Hematopoietic multipotent progenitor cell treated with erythropoietin and hydrocortisone succinate and interleukin-3 and kit ligand, for 17 days (in vitro differentiated cells): ENCODE measurements at regions not wholly inside any gene's neighbourhood (a gene's known extent, or its start where the extent isn't known, plus 50 kb on each side); places are given as distances from the start of the nearest gene placed in this dataset.

Source experiments
- DNase-seq: peaks from one replicate; pipeline ENCODE4 v3.0.0-alpha.2; 2015; ENCODE audit warnings: low spot score

DNA sequence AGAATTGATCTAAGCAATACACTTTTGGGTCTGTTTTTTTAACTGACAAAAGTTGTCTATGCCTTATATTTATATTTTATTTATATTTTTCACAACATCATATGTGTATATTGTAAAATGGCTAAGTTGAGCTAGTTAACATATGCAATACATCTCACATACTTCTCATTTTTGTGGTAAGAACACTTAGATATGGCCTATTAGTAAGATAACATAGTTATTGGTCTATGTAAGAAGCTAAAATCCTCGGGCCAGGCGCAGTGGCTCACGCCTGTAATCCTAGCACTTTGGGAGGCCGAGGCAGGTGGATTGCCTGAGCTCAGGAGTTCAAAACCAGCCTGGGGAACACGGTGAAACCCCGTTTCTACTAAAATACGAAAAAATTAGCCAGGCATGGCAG, 275.6 kb upstream of the ID2 start:
- DNase-seq: no peak

DNA sequence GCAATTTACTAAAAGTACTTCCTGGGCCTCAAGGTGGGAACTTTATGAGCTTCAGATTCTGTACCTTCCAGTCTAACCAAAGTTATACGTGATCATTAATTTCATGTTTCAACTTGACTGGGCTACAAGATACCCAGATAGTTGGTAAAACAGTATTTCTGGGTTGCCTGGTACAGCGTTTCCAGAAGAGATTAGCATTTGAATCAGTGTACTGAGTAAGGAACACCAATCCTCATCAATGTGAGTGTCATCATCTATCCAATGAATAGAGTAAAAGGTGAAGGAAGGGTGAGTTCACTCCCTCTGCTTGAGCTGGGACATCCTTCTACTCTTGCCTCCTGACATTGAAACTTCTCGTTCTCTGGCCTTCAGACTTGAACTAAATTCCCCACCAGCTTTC, 274.5 kb upstream of the ID2 start:
- no peak for DNase-seq

DNA sequence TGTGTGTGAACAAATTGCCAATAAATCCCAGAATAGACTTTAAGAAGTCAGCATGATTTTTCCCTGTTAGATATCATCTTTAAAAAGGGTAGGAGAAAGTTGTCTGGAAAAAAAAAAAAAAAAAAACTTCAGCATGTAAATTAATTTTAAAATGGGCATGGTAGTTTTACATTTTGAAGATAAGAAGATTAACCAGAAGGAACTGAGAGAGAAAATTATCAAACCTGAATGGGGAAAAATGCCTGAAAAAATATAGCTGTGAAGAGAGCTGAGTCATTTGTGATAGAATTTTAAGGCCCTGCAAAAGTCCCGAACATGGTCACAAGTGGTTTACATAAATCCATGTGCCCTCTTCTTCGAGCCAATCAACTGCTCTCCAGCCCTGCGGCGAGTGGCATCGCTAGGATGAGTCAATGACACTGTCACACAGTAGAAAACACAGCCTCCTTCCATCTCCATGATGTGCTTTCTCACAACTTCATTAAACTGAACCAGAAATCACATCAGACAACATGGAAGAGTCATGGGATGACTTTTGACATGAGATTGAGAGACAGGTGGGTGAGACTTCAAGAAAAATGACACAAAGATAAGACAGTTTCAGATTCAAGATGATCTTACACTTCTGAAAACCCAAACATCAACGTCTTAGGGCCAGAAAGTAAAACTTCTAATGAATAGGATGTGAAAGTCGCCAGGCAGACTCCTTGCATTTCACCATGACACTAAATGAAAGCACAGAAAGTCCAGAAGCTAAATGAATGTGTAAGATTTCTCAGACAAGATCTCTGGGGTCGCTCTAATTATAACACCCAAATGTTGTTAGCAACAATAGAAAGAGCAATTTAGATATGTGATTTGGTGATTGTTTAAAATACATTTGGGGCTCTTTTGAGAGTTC, 273.0 kb upstream of the ID2 start:
- no peak for DNase-seq

DNA sequence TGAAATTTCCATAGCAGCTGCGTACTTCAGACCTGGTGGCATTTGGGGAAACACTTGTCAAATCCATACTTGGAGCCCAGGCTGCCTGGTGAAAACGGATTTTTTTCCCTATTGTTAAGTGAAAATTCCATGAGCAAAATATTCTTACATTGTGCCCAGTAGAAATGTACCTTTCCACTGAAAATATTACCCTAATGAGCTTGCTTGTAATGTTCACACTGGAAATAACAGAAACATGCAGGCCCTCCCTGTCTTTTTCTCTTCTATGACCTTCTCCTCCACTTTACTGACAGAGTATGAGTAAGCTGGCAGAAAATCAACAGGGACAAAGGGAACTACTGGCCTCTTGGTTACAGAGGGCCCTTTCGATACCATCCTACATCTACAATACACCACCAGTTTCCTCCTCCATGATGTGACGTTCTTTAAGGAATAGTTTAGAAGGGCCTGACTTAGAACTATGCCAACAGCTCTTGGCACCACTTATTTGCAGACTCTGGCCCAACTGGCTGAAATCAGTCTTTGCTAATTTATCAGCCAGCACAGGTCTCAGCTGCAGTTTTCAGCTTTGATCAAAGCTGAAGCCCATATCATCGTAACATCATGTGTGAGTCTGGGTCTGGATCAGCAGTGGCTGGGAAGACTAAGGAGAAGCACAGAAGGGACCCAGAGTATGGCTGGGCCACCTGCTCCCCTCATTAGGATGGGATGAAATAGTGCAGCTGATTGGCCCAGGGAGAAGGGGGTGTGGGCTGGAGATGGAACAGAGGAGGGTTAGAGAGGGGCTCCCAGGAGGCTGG, 272.2 kb upstream of the ID2 start:
- no peak for DNase-seq

DNA sequence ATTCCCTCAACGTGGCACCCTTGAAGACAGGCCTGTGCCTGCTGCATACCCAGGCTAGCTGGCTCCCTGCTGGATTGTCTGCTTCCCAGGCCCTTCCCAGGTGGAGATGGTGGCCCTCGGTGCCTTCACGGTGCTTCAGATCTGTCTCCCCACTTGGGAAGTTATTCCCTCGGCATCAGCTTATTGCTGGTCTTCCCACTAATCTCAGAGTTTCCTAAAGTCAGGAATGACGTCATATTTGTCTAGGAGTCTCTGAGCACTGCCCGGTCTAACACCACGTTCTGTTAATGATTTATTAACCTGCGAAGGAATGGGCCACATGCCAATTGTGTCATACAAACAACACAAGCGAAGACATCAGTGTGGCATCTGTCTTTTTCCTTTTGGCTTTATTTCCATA, 269.8 kb upstream of the ID2 start:
- no peak for DNase-seq

DNA sequence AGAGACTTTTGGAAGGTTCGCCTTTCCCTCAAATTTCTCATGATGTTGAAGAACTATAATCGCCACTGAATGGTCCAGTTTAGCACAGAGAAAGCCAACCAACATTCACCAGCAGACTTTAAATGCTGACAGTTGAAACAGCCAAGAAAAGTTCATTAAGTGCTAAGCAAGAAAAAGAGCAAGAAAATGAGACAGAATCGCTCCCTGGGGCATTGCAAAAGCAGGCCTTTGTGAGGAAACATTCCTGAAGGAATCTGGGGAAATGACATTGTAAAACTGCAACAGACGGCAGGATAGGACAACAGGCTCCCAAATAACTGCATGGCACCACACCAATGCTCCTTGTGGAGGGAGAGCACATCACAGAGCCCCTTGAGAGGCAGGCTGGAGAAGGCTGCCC, 269.3 kb upstream of the ID2 start:
- DNase-seq: no peak

DNA sequence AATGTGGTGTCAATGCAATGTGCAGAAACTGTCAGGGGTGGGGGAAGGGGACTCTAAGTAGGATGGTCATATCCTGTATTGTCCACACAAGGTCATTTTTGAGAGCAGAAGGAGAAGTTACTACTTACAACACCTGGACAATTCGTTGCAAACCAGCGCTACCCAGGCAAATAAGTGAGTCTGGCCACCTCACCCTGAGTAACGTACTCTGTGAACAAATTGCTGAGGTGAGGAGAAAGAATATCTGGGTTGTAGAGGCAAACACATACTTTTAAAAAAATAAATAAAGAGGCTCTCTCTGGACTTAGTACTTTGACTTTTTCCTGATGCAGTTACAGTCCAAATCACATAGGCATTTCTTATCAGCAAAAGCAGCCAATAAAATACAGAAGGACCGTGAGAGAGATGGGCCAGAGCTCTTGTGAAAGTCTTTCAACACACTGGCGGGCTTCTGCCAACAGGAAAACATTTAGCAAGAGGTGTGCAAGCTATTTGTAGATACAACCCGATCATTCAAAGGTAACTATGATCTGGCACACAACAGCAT, 268.2 kb upstream of the ID2 start:
- DNase-seq: no peak

DNA sequence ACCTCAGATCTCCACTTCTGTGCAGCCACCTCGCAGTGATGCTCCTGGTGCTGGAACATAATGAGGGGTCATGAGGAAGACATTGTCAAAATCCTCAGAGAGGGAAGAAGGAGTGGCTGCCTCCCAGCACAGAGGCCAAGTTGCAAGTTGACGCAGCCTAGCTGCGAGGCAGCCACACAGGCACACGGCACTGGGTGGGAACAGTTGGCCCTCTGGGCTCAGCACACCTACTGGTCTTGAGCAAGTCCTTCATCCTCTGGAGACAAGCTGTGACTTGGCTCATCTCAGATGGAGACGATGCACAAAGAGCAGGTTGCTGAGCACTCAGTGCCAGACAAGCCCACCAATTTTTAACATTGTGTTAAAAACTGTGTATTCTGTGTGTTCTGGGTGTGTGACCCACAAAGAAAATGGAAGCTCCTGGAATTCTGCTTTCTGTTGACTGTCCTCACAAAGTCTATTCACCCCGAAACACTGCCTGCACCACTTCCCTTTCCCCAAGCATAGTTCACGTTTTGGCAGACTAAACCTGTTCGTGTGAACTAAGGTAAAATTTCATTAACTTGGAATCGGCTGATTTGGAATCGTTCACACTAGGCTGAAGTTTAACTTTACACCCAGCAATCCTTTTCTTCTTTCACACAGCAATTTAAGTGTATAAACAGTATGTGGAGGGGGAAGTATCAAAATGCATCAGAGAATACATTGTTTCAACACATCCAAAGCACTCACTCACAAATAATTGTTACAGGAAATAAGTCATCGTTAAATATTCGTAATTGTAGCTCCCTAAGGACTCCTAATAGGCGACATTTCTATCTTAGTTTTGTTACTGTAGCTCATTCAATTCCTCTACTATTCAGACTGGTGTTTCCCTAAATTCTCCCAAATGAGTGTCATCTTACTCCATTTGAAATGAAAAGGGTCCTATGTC, 266.6 kb upstream of the ID2 start:
- DNase-seq: no peak

DNA sequence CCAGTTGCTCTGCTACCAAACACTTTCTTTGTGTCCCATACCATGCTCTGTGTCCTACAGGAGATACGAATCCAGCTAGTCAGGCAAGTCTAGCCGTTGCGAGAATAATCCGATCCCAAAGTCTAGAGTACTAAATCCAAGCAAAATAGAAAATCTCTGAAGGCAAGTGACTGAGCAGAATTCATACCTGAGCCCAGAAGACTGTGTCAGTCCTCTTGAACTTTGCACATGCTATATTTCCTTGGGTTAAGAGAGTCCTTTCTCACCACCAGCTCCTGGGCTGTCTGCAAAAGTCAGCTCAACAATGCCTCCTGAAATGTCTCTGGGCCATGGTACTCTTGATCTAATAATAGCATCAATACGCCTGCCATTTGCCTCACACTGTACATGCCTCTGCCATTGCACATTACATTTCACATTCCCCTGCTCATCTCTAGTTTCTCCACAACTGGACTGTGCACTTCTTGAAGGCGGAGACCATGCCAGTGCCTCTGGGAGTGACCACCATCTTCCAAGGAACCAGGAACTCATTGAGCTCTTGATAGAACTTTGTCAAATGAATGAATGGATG, 265.8 kb upstream of the ID2 start:
- no peak for DNase-seq

DNA sequence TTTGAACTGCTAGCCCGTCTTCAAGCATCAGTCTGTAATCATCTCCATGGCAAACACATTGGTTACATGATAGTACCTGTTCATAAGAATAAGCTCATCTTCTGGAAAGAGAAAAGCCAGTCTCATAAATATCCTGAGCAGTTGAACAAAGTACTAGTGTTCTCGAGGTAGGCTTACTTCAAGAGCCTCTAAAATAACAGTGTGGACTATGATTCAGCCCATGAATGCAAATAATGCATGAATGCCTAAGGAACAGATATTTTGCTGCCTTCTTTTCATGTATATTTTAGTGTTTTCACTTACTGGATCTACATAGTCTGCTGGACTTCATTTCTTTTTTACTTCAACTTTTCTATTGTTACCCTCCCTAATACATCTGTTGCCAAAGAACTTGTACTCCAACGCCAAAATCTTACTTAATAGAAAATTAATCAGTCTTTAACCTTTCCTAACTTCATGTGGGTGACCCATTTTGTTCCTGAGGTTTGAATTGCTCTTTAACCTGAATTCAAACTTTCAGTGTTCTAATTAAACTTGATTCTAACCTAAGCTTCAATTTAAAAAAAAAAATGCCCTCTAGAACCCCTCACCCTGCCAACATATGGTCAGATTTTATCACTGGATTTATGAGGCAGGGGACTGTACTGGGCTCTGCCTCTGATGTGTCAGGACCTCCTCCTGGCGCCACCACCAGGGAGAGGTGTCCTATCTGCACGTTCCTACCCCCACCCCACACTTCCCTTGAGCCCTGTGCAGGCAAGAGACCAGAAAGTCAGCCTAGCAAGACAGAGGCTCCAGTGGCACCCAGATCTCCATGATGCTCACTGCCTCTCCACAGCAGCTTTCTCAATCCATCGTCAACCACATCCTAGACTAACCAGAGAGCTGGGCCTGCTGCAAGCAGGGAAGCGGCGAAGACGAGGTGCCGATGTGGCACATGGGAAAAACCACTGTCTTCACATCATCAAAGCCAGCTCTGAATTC, 264.7 kb upstream of the ID2 start:
- no peak for DNase-seq

DNA sequence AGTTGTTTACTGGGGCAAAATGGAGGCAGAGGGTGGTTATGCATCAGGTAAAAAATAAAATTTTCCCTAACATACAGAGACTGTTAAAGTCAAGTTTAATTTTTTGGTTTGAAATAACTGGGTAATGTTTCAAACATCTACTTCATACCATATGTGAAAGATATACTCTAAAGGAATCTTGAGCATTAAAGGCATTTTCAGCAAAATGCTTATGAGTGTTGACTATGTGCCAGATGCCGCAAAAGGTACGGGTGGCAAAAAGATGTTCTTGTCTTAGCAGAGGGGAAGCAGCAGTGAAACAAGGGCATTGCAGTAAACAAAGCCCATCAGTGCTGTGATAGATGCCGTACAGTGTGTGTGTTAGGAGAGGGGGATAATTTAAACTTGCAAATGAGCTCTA, 263.1 kb upstream of the ID2 start:
- no peak for DNase-seq

DNA sequence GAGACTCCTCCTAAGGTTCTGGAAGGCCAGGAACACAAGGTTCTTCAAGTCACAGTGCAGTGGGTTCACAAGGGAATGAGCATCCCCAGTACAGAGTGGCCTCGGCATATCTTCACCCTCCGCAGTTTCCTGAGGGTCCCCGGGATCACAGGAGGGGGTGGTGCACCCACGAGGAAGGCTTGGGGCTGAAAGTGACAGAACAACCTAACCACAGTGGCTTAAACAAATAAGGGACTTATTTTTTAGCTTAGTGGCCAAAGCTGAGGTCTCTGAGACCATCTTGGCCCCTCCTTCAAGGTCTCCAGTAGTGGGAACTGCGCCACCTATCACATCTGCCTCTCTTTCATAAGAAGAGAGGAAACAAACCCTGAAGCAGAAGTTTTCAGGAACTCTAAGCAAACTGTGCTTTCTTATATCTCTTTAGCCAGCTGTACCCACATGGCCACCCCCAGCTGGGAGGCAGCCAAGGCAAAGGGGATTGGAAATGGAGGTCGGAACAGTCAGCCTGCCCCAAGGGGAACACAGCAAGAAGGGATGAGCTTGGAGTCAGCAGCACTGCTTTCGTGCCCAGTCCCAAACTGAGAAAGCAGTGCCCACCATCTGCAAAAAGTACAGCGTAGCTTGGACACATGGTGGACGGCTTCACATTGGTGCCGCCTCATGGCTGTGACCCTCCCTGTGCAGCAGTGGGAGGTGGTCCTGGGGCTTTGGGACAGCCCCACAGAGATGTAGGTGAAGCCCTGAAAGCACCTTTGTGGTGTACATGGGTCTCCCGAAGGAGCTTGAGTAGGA, 260.0 kb upstream of the ID2 start:
- DNase-seq: no peak

DNA sequence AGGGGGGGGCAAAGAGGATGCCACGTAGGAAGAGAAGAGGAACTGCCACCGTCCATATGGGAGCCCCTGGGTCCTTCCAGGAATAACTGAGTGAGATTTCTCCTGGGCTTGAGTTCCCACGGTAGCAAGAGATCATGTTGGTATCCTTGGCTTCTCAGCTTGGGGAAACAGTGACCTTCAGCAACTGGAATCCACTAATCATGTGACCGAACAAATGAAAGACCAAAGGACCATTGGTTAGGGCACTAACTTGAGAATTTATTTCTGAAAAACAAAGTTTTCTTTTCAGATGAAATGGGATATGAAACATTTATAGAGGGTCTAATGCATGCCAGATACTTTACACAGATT, 259.4 kb upstream of the ID2 start:
- no peak for DNase-seq

DNA sequence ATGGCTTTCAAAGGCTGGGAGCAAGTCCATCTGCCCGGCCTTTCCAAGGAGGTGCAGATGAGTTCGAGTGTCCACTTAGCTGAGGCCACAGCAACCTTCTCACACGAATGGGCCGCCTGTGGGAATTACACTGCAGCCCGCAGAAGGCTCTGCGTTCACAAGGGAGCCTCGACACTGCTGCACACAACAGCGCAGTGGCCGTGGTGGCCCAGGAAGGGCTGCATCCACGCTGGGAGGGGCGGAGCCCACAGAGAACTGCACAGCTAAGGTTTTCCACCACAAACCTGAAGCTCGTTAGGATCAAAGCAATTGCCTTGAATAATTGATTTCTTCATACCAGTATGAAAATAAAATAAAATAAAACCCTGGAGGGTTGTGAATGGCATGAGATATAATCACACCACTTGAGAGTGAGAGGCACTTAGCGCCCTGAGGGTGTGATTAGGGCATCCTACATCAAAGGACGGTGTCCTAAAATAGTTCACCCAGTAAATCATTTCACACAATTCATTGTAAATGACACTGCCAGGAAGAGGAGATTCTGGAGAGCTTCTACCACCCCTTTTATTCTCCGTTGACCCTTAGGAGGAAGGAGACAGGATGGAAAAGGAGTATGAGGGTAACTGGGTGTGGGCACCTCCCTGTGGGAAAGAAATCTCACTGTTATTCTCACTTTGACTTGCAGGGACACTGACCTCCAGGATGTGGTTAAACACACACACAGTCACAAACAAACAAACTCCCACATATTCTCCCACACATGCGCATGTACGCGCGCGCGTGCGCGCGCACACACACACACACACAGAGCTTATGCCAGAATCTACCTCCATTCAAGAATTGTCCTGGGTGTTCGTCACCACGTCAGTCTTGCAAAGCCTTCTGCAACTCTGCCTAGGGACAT, 256.6 kb upstream of the ID2 start:
- no peak for DNase-seq

DNA sequence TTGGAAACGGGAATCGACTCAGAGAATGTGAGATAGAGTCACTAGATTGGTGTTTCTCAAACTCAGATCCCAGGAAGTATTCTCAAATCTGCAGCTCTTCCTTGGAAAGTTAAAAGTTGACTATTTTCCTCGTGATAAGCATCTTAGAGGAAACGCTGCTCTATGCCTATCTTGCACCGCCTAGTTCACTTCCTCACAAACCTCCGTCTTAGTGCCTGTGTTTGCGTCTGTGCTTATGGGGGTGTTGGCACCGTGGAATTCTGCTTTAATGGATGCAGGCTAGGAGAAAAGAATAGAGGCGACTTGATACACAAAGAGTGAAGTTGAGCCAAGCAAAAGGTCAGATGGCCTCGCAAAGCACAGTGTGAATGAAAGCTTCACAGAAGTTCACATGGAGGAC, 255.3 kb upstream of the ID2 start:
- DNase-seq: no peak

DNA sequence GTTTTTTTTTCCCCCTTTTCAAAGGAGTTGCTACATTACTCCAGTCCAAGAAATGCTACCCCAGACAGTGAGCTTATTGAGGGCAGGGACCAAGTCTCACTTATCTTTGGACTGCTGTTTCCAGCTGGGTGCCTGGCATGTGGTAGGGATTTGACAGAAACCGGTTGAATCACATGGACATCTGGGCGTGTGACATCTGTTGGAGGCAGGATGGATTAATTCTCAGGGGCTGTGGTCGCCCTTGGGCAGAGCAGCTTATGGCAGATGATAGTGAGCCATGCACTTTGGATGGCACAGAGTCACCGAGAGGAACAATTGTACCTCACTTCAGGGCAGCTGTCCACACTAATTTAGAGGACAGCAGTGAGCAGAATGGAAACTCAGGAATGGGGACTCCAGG, 254.6 kb upstream of the ID2 start:
- DNase-seq: no peak

DNA sequence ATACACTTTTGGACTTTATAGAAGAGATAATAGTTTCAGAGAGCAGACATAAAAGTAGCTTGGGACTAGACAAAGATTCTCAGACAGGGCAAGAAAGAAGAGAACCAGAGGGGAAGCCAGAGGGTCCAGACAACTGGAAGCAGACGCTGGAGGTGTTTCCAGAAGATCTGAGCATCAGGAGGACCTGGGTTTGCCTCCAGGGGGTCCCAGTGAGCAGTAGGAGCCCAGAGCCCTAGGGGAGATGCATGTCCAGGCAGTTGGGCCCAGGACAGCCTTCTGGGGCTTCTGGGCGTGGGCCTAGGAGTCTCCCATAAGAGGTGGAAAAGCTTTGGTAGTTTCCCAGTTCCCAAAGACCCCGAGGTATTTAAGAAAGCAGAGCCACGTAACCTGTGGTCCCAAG, 251.2 kb upstream of the ID2 start:
- no peak for DNase-seq

DNA sequence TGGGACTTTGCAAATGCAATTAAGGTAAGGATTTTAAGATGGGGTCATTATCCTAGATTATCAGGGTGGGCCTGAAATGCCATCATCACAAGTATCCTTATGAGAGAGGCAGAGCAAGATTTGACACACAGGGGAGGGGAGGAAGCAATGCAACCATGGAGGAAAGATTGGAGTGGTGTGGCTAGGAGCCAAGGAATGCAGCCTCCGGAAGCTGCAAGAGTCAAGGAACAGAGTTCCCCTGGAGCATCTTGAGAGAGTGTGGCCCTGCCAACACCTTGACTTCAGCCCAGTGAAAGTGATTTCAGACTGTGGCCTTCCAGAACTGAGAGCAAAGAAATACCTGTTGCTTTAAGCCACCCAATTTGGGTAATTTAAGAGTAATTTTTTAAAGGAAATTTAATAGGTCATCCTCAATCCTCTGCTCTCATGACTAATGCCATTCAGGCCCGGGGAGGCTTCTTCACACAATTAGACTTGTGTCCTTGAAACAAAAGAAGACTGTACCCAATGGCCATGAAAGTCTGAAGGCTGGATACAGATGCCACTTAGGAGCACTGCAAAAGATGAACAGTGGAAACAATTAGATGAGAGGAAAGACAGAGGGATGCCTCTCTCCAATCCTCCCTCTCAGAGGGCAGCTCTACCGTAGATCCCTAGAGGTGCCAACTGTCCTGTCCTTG, 250.3 kb upstream of the ID2 start:
- no peak for DNase-seq
